HUES48 (cell line): ENCODE measurements at regions not wholly inside any gene's neighbourhood (a gene's known extent, or its start where the extent isn't known, plus 50 kb on each side); places are given as distances from the start of the nearest gene placed in this dataset.

Experiments
- H3K27ac ChIP-seq: one replicate; pipeline ENCODE4 v1.7.0; 2013; ENCODE audit warnings: low read depth, low read length, inconsistent platforms
- H3K27me3 ChIP-seq: 2 replicates; pipeline ENCODE4 v1.6.1; 2013; ENCODE audit warnings: mild to moderate bottlenecking, low read length; ENCODE audit not compliant: control insufficient read depth, insufficient read depth
- H3K36me3 ChIP-seq: 2 replicates; pipeline ENCODE4 v1.6.1; 2013; ENCODE audit warnings: low read length; ENCODE audit not compliant: control insufficient read depth, insufficient read depth
- H3K4me1 ChIP-seq: 2 replicates; pipeline ENCODE4 v1.6.1; 2013; ENCODE audit warnings: mild to moderate bottlenecking, low read length; ENCODE audit not compliant: control insufficient read depth, insufficient read depth
- H3K4me3 ChIP-seq: 2 replicates; pipeline ENCODE4 v1.5.1; 2013; ENCODE audit warnings: mild to moderate bottlenecking, low read depth, low read length
- H3K9ac ChIP-seq: 2 replicates; pipeline ENCODE4 v1.6.1; 2013; ENCODE audit warnings: mild to moderate bottlenecking, low read depth, low read length, moderate library complexity
- H3K9me3 ChIP-seq: 2 replicates; pipeline ENCODE4 v1.6.1; 2013; ENCODE audit warnings: low read length; ENCODE audit not compliant: control insufficient read depth, insufficient read depth

DNA sequence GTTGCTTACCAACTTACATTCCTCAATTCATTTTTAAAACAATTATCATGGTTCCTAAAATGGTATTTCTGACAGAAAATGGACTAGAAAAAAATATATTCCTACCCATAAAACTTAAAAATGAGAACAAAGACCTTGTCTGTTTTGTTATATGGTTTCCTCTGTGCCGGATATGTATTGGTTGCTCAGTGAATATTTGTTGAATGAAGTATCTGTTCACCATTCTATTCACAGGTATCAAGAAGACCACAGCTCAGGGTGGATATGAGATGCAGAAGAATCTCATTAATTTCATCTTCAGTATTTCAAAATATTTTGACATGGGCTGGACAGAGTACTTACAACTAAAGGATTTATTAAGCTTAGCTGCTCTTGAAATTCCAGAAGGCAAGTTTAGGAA is 58.1 kb downstream of the TUSC7 start:
- no peak overlapping the region for H3K4me3 ChIP-seq
- H3K9ac ChIP-seq = no peak overlapping the region
- no peaks in the 10 kb centered on the region for H3K9me3 ChIP-seq
- no peaks in the 10 kb centered on the region for H3K27me3 ChIP-seq
- no peaks in the 10 kb centered on the region for H3K36me3 ChIP-seq
- no peaks in the 10 kb centered on the region; the same call in 1 of the 2 replicates for H3K4me1 ChIP-seq
- H3K27ac ChIP-seq = no peak overlapping the region

DNA sequence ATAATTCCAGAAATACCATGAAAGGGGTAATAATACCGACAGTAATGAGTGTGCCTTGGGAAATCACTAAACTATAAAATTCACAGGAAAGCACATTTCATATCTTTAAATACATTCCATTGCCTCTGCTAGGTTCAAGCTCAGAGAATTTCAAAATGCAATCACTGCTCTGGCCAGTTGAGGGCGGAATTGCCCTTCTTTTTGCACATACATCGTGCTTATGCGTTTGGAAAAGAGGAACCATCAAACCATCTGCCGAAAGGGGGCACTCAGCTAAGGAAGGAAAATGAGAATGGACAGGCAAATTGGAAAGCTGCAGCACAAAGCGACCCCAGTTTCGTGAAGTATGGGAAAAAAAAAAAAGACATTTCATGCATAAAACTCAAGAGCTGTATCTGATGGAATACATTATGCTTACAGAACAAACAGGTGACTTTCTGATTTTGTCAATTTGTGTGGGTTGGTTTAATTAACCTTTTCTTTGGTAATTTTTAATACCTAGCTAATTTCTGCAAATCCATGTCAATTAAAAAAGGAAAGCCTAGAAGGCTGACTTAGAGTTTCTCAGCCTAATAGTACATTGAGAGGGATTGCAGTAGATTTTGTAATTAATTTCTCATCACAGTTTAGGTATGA is 61.4 kb downstream of the TUSC7 start:
- Histone ChIP-seq H3K27me3 (no peaks in the 10 kb centered on the region), H3K4me1 (no peaks in the 10 kb centered on the region; the same call in 1 of the 2 replicates), H3K4me3 (no peak overlapping the region), H3K9me3 (no peaks in the 10 kb centered on the region), H3K9ac (no peak overlapping the region), H3K36me3 (no peaks in the 10 kb centered on the region), H3K27ac (no peak overlapping the region)

GRCh38 chr3:116776880-116777785 is 67.6 kb downstream of the TUSC7 start:
- Histone ChIP-seq H3K27me3 (no peaks in the 10 kb centered on the region), H3K9me3 (no peaks in the 10 kb centered on the region), H3K4me3 (no peak overlapping the region), H3K36me3 (no peaks in the 10 kb centered on the region), H3K27ac (no peak overlapping the region), H3K4me1 (no peaks in the 10 kb centered on the region; the same call in 1 of the 2 replicates), H3K9ac (no peak overlapping the region)

- no peaks in the 10 kb centered on the region for H3K36me3 ChIP-seq
Observed at GRCh38 chr3:116785226-116785625, 75.6 kb downstream of the TUSC7 start.

DNA sequence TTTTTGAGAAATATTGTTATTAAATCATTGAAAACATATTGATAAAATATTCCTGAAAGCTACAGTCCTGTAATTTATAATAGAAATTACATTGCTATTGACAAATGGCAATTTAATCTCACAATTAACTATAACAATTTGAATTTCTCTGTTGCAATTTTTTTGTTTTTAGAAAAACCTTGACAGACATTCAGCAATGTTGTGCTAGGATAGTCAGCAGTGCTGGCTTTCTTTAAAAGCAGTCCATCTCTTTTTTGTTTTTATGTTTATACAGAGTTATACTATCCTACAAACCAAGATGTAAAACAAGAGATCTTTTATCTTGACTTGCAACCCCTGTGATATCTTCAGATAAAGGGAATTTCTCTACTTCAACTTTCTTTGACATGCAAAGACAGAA is 93.1 kb downstream of the TUSC7 start:
- H3K9ac ChIP-seq = no peak overlapping the region
- H3K4me3 ChIP-seq = no peak overlapping the region
- H3K9me3 ChIP-seq = no peaks in the 10 kb centered on the region
- peaks cover 4% of the 10 kb centered on the region; the same call in 1 of the 2 replicates for H3K4me1 ChIP-seq
- no peaks in the 10 kb centered on the region for H3K36me3 ChIP-seq
- no peaks in the 10 kb centered on the region for H3K27me3 ChIP-seq
- no peak overlapping the region for H3K27ac ChIP-seq

More at GRCh38 chr3:116785226-116785625, 75.6 kb downstream of the TUSC7 start:
- Histone ChIP-seq H3K9me3 (no peaks in the 10 kb centered on the region), H3K27me3 (no peaks in the 10 kb centered on the region), H3K9ac (no peak overlapping the region), H3K4me3 (no peak overlapping the region), H3K4me1 (peaks cover 22% of the 10 kb centered on the region), H3K27ac (no peak overlapping the region)

DNA sequence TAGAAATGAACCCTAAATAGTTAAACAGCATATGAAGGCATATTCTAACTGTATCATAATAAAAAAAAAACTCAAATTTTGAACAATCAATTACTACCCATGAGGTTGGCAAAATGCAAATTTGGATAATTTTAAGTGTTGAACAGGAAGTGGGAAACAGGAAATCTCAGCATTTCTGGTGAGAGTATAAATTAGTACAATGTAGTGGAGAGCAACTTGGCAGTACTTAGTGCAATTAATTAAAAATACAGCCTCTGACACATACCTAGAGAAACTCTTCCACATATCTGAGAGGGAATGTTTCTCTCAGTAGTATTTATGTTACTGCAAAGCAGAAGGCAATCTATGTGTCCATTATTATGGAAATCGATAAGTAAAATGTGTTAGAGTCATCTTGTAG is 96.8 kb downstream of the TUSC7 start:
- Histone ChIP-seq H3K9me3 (0 out of 2 replicates have a peak, but pooled peaks cover 4% of the 10 kb centered on the region), H3K36me3 (no peaks in the 10 kb centered on the region), H3K4me1 (peaks cover 12% of the 10 kb centered on the region; the same call in 1 of the 2 replicates), H3K4me3 (no peak overlapping the region), H3K27ac (no peak overlapping the region), H3K9ac (no peak overlapping the region), H3K27me3 (no peaks in the 10 kb centered on the region)

DNA sequence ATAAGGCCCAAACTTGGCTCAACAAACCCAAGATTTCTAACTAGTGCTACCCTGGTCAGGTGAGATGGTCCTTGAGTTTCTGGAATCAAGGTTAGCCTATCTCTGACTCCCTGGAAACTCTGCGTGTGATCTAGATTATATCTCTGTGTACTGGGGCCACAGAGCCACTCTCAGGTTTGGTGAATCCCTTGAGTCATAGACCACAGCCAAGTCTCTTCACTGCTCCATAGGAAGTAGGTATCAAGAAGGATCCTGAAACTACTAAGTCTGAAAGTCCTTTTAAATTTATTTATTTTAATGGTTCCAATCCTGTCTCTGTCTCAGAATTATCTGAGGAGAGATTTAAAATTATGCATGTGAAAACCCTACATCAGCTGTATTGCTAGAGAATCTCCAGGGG is 99.1 kb downstream of the TUSC7 start:
- no peak overlapping the region for H3K27ac ChIP-seq
- no peaks in the 10 kb centered on the region for H3K36me3 ChIP-seq
- no peak overlapping the region for H3K4me3 ChIP-seq
- H3K9me3 ChIP-seq = 0 out of 2 replicates have a peak, but pooled peaks cover 4% of the 10 kb centered on the region
- peaks cover 8% of the 10 kb centered on the region; the same call in 1 of the 2 replicates for H3K4me1 ChIP-seq
- H3K27me3 ChIP-seq = no peaks in the 10 kb centered on the region
- H3K9ac ChIP-seq = no peak overlapping the region

GRCh38 chr3:116809208-116809607 is 99.6 kb downstream of the TUSC7 start:
- Histone ChIP-seq H3K36me3 (no peaks in the 10 kb centered on the region), H3K27ac (no peak overlapping the region), H3K4me1 (peaks cover 8% of the 10 kb centered on the region; the same call in 1 of the 2 replicates), H3K4me3 (no peak overlapping the region), H3K27me3 (no peaks in the 10 kb centered on the region), H3K9me3 (0 out of 2 replicates have a peak, but pooled peaks cover 4% of the 10 kb centered on the region), H3K9ac (no peak overlapping the region)

- Histone ChIP-seq H3K4me3 (no peak overlapping the region), H3K27ac (no peak overlapping the region), H3K4me1 (peaks cover 26% of the 10 kb centered on the region), H3K36me3 (no peaks in the 10 kb centered on the region), H3K9me3 (0 out of 2 replicates have a peak, but pooled peaks cover 4% of the 10 kb centered on the region), H3K9ac (no peak overlapping the region), H3K27me3 (no peaks in the 10 kb centered on the region)
Observed at GRCh38 chr3:116811754-116812153, 102.2 kb downstream of the TUSC7 start.

GRCh38 chr3:116812949-116813348 is 103.4 kb downstream of the TUSC7 start:
- H3K36me3 ChIP-seq = no peaks in the 10 kb centered on the region
- H3K27me3 ChIP-seq = no peaks in the 10 kb centered on the region
- no peak overlapping the region for H3K9ac ChIP-seq
- H3K9me3 ChIP-seq = 0 out of 2 replicates have a peak, but pooled peaks cover 4% of the 10 kb centered on the region
- H3K4me3 ChIP-seq = no peak overlapping the region
- peaks cover 26% of the 10 kb centered on the region for H3K4me1 ChIP-seq
- H3K27ac ChIP-seq = no peak overlapping the region

DNA sequence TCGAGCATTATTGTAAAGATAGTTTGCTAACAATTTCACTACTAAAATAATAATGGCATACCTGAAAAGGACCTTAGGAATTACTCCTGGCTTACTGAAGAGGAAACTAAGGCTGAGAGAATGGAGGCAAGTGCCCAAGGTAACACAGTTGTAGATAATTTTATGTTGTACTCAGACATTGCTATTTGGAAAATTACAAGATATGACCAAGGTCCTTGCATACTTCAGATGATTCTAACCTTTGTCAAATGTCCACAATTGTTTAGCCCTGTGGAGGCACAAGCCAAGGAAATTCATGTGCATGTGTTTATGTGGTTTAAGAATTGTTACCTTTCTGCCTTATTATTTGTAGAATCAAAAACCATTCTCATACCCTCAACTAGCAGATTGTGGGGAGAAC is 105.7 kb downstream of the TUSC7 start:
- Histone ChIP-seq H3K9ac (no peak overlapping the region), H3K4me1 (peaks cover 24% of the 10 kb centered on the region), H3K9me3 (0 out of 2 replicates have a peak, but pooled peaks cover 4% of the 10 kb centered on the region), H3K36me3 (no peaks in the 10 kb centered on the region), H3K27me3 (no peaks in the 10 kb centered on the region), H3K27ac (no peak overlapping the region), H3K4me3 (no peak overlapping the region)
